HG02571 (cell line): ENCODE measurements at regions not wholly inside any gene's neighbourhood (a gene's known extent, or its start where the extent isn't known, plus 50 kb on each side); places are given as distances from the start of the nearest gene placed in this dataset.
"Not testable (repeated sequence)": the region's sequence is repeated elsewhere in the genome, so short reads cannot be mapped to it uniquely, and the experiment has no call there.

Source experiments
- ATAC-seq: cut with Tn5 transposase; IDR thresholded peaks from one replicate; pipeline ENCODE4 v1.9.1; 2021; ENCODE audit warnings: mild to moderate bottlenecking, moderate library complexity; ENCODE audit not compliant: unreplicated experiment

- ATAC-seq: no peak
Observed at GRCh38 chr5:114123654-114124053, 238.2 kb upstream of the KCNN2 start.

DNA sequence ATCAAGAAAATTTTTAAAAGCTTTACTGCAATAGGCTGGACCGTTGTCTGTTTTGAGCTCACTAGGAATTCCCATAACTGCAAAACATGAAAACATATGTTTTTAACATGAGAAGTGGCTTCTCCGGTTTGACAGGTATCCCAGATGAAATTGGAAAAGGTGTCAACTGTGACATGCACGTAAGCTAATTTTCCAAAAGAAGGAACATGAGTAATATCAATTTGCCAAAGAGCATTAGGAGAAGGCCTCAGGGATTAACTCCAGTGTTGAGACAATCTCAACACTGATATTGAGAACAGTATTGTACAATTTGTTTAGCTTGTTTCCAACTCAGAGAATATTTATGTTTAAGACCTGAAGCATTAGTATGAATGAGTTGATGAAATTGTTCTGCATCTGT, 215.5 kb upstream of the KCNN2 start:
- ATAC-seq: no peak

GRCh38 chr5:114148253-114148652, 213.6 kb upstream of the KCNN2 start:
- ATAC-seq: no peak

- not testable (repeated sequence) for ATAC-seq
Observed at GRCh38 chr5:114148728-114149127, 213.1 kb upstream of the KCNN2 start.

- ATAC-seq: no peak
Observed at GRCh38 chr5:114152656-114153360, 209.1 kb upstream of the KCNN2 start.

DNA sequence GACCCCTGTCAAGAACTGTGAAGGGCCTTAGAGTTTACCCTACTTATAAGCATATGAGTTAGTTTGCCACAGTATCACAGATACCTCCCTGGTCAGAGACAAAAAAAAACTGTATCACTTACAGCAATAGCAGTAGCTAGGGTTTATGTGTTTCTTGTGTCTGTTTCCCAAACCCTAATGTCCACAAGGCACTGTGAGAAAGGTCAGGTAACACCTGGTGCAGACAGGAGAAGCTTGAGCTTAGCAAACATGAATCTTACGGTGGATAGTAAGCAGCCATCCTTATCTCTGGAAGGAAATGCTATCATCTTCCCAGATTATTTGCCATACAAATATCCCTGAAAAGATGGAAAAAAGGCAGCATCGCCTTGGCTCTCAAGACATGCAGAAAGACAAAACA, 208.5 kb upstream of the KCNN2 start:
- ATAC-seq: no peak

DNA sequence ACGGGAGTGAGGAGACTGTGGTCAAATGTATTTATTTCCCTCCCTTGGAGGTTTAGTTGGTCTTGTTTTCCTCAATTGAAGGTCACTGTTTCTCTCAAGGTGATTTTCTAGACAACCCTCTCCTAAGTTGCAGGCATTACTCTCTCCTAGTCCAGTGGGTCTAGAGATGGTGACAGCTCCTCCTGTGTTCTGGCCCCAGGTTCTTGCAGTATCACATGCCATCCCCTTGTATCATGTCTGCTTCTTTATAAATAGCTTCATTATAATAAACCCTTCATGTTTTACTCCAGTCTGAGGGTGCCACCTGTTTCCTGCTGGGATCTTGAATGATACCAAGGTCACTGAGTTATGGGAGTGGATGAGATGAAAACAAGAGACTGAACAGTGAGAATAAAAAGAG, 208.0 kb upstream of the KCNN2 start:
- ATAC-seq: no peak

DNA sequence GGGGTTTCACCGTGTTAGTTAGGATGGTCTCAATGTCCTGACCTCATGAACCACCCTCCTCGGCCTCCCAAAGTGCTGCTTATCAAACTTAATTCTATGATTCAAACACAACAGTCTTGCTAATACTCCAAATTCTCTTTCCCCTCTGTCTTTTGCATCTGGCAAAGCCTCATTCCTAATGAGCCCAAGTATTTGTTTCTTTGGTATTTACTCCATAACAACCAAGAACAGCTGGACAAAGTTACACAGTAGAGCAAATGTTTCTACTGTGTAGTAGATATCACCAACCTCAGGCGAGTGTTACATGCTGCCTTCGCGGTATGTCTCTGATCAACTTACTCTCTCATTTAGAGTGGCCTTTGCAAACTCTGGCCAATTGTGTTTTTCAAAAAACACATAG, 195.8 kb upstream of the KCNN2 start:
- ATAC-seq: no peak

- no peak for ATAC-seq
Observed at GRCh38 chr5:114174131-114174530, 187.7 kb upstream of the KCNN2 start.

DNA sequence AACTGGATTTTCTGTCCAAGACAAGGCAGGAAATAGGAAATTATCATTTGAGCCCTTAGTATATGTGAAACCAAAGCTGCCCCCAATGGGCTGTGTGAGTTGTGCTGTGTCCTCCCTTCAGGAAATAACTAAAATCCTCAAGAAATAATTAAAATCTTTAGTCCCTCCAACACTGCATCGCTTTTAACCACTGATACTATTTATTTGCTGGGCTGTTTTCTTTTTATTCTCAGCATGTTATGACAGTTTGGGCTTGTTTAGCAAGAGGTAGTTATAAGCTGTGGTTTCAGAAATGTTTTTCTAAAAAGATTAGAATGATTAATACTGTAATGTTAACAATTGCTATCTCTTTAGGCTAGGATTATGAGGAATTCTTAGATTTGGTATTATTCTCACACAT, 187.0 kb upstream of the KCNN2 start:
- no peak for ATAC-seq

DNA sequence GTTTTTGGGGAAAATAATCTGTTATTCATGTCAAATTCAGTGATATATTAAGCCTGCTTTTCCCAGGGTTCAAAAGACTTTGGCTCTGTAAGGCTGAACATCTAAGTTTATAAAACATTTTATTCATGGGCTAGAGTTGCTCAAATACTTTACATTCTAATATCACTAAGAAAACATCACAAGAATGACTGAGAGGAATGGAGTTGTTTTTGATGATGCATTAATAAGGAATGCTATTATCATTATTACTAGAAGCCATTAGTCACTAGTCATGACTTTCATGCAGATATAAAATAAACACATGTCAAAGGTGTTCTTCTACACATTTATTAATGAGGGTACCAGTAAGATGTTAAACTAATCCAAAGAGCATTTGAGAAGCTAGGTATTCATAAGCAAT, 185.5 kb upstream of the KCNN2 start:
- ATAC-seq: no peak

DNA sequence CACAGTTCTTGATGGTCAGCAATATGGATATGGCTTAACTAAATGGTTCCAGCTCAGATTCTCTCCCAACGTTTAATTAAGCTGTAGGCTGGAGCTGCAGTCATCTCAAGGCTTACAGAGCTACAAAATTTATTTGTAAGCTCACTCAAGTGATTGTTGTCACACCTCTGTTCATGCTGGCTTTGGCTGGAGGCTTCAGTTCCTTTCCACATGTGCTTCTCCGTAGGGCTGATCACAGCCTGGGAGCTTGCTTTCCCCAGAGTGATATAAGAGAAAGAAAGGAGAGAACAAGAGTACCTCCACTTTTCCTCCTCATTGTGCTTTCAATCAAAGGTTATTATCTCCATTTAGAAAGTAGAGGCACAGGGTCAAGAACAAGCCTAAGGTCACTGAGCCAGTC, 182.7 kb upstream of the KCNN2 start:
- no peak for ATAC-seq

DNA sequence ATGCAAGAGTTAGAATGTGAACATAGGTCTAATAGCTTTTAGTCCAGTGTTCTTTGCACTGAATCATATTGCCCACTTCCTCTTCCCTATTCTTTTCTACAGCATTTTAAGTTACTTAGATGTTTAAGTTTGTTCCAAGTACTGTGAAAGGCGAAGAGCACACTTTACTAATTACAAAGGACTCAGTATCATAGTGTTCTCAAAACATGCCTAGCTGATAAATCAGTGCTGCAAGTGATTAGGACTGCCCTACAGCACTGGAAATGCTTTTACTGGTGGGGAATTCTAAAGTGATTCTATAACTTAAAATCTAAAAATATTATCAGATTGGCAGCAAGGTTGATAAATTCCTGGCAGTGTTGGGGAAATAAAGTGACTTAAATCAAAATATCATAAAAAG, 177.9 kb upstream of the KCNN2 start:
- no peak for ATAC-seq

DNA sequence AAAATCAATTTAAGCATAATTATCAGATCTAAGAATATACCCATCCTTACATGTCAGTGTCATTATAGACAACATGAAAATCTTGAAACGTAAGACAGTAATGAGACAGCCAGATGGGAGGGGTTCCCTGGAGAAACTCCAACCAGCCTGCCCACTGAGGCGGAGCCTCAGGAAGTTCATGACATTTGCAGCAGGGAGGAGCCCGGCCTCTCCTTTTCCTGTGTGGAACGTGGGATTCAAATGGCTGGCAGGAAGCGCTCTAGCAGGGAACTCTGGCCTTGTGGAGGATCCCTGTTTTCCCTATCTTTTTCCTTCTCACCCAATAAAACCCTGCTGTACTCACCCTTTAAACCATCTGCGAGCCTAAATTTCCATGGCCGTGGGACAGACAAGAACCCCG, 176.6 kb upstream of the KCNN2 start:
- no peak for ATAC-seq

DNA sequence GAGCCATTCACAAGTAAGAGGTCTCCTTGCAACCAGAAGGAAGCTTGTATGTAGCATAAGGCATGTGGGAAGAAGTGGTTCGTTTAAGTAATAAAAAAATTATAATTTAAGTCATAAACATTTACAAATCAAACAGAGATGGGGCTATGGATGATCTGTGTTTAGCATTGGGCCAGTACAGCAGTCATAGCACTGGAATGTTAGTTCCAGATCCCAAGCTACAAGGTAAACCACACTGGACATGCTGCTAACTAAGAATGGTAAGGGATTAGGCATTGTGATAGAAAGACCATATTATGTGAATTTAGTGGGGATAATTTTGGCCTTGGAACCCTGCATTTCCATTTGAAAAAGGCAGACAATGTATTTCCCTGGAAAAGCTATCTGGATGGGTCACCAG, 170.4 kb upstream of the KCNN2 start:
- no peak for ATAC-seq

GRCh38 chr5:114192108-114192507, 169.8 kb upstream of the KCNN2 start:
- ATAC-seq: no peak

DNA sequence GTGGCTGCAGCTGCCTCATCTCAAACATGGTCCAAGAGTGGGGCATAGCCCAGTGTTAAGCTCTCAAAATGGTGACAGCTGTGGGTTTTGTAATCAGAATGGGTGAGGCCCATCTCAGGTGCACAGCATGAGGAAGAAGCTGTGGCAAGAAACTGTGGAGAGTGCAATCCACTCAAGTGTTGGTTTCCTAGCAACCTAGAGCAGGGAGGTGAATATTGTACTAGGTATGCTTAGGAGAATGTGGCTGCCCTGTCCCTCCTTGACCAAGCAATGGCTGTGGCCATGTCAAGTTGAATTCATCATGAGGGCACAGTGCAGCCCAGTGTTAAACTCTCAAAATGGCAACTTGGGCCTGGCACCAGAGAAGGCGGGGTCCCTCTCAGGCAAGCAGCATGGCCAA, 160.5 kb upstream of the KCNN2 start:
- no peak for ATAC-seq

- ATAC-seq: no peak
Observed at GRCh38 chr5:114204923-114205322, 156.9 kb upstream of the KCNN2 start.

DNA sequence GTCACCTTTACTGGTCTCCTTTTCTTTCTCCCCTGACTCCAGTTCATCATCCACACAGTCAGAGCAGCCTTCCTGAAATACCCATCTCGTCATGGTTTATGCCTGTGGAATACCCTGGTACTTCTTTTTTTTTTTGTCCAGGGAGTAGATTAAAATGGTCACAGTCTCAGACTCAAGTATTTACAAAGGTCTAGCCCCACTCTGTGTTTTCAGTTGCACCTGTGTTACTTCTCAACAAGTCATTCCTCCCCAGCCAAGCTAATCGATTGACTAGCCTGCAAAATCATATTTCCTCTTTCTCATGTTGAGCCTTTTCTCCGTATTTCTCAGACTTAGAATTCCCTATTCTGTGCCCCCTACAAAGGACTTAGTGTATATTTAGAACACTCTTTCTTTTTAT, 155.2 kb upstream of the KCNN2 start:
- ATAC-seq: no peak

DNA sequence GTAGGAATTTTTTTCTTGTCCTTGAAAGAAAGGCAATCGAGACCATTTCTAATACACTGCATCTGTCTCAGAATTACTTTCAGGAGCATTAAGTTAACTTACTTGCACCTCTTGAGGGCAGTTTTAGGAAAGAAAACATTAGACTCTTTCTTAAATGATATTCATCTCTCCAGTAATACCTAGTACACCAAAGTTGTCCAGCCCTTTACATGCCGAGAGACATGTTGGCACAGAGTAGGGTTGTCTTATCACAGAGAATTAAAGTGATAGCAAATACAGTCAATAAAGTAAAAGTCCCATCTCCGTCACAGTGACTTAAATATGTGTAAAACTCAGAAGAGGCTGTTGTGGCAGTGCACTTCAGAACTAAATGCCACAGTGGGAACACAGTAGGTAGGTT, 154.3 kb upstream of the KCNN2 start:
- ATAC-seq: no peak

DNA sequence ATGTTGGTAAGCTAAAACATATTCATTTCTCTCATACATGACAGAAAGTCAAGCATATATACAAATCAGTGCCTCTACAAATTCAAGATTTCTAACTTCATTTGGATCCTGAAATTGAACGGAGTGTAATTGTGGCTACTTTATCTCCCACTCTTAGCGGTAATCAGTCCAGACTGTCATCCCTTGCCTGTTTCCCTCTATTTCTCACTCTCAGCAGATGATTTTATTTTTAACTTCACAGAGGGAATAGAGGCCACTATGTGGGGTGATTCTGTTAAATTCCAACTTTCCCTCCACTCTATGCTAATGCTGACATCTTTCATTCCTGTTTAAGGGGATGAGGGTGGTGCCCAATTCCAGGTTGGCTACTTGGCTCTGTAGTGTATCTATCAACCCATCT, 153.8 kb upstream of the KCNN2 start:
- ATAC-seq: no peak

- ATAC-seq: no peak
Observed at GRCh38 chr5:114208588-114208987, 153.3 kb upstream of the KCNN2 start.

DNA sequence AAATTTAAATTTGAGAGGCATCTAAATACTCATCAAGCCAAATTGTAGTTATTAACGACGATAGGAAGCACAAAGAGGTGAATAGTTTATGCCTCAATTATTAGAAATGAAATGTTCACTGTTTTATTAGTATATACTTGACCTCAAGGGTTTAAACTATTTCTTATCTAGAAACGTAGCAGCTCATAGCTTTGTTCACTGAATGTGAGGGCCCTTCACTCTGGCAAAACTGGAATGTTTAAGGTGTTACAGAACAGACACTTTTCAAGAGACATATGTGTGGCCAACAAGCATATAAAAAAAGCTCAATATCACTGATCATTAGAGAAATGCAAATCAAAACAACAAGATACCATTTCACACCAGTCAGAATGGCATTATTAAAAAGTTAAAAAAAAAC, 151.2 kb upstream of the KCNN2 start:
- ATAC-seq: no peak
